HCT116 (cell line): ENCODE measurements at regions not wholly inside any gene's neighbourhood (a gene's known extent, or its start where the extent isn't known, plus 50 kb on each side); places are given as distances from the start of the nearest gene placed in this dataset.

Experiments used
- ATAC-seq: fragments of 200-7000 bp; cut with Tn5 transposase; 2 replicates; pipeline ENCODE4 v1.9.1; 2020; ENCODE audit warnings: mild to moderate bottlenecking, moderate library complexity
- BruUV-seq: library from RNA; stranded (reverse); fragments of 400-500 nt; replicated peaks from 2 replicates; lab custom pipeline; 2021; lab: Mats Ljungman, UMichigan
- CTCF ChIA-PET: fragments of 300-600 bp; sonication (Branson Sonifier 250); formaldehyde crosslinking; loops from one replicate; lab custom pipeline; 2021; ENCODE audit warnings: antibody characterized with exemption; lab: Charles Lee
- POLR2A ChIA-PET: fragments of 300-600, 350-600 bp; sonication (Branson Sonifier 250); formaldehyde crosslinking; loops from one replicate; lab custom pipeline; 2021; ENCODE audit warnings: antibody characterized with exemption; lab: Charles Lee
- RAD21 ChIA-PET, 2 experiments: fragments of 300-600 bp; sonication (Branson Sonifier 250); formaldehyde crosslinking; loops; one replicate each; lab custom pipeline; 2023; ENCODE audit warnings: low total read pairs in 2 of 2; ENCODE audit not compliant: uncharacterized antibody in 2 of 2, unreplicated experiment in 2 of 2, low non-redundant PET in 1 of 2; lab: Charles Lee
- DNase-seq: peaks from one replicate; pipeline ENCODE4 v3.0.0-alpha.2; 2010; ENCODE audit warnings: low read depth, low spot score
- H2AFZ ChIP-seq: fragments of 200-600 bp; shearing (Covaris generic), sonication (generic); 2 replicates; pipeline ENCODE4 v1.6.1; 2017; ENCODE audit warnings: low read depth, mixed run types, mixed read lengths, antibody characterized with exemption, low read length; ENCODE audit not compliant: poor library complexity, severe bottlenecking
- H3K27ac ChIP-seq: 2 replicates; pipeline ENCODE4 v1.5.1; 2012; ENCODE audit warnings: low read depth, low read length
- H3K27me3 ChIP-seq: fragments of 200-600 bp; sonication (generic); 2 replicates; pipeline ENCODE4 v1.6.1; 2016; ENCODE audit warnings: mixed run types, low read length, mixed read lengths; ENCODE audit not compliant: insufficient read depth
- H3K36me3 ChIP-seq, 2 experiments: fragments of 200-500 bp in 1 of 2; fragments of 200-600 bp in 1 of 2; sonication (Bioruptor generic) in 1 of 2; sonication (generic) in 1 of 2; 2 replicates each; pipeline versions ENCODE4 v1.5.1 to v1.6.1; 2014 to 2016; ENCODE audit warnings: low read length in 2 of 2, inconsistent platforms in 1 of 2, mixed read lengths in 1 of 2, mixed run types in 1 of 2; ENCODE audit not compliant: insufficient read depth in 2 of 2, control insufficient read depth in 1 of 2
- H3K4me1 ChIP-seq, 2 experiments: fragments of 200-600 bp in 1 of 2; sonication (generic) in 1 of 2; 2 replicates each; pipeline versions ENCODE4 v1.5.1 to v1.6.1; 2012 to 2017; ENCODE audit warnings: low read length in 2 of 2, inconsistent platforms in 1 of 2, mild to moderate bottlenecking in 1 of 2, mixed read lengths in 1 of 2, mixed run types in 1 of 2, moderate library complexity in 1 of 2; ENCODE audit not compliant: insufficient read depth in 2 of 2, control insufficient read depth in 1 of 2
- H3K4me2 ChIP-seq: fragments of 200-600 bp; sonication (generic); 2 replicates; pipeline ENCODE4 v1.6.1; 2017; ENCODE audit warnings: mixed run types, low read length, mixed read lengths
- H3K4me3 ChIP-seq, 2 experiments: fragments of 200-600 bp in 1 of 2; sonication (generic) in 1 of 2; replicated peaks in 1 of 2; 2 replicates each; pipeline ENCODE4 v1.5.1; 2011 to 2016; ENCODE audit warnings: low read length in 2 of 2, control low read depth in 1 of 2, low read depth in 1 of 2, mild to moderate bottlenecking in 1 of 2, mixed read lengths in 1 of 2, mixed run types in 1 of 2
- H3K79me2 ChIP-seq: fragments of 200-600 bp; sonication (generic); 2 replicates; pipeline ENCODE4 v1.6.1; 2017; ENCODE audit warnings: mild to moderate bottlenecking, mixed run types, low read length, moderate library complexity, mixed read lengths; ENCODE audit not compliant: insufficient read depth
- H3K9ac ChIP-seq: fragments of 200-600 bp; sonication (generic); 2 replicates; pipeline ENCODE4 v1.6.1; 2016; ENCODE audit warnings: low read length, mixed read lengths
- H3K9me2 ChIP-seq: fragments of 200-600 bp; sonication (generic), shearing (Covaris generic); 2 replicates; pipeline ENCODE4 v1.6.1; 2017; ENCODE audit warnings: mixed run types, mild to moderate bottlenecking, moderate library complexity; ENCODE audit not compliant: insufficient read depth
- H3K9me3 ChIP-seq, 2 experiments: fragments of 200-500 bp in 1 of 2; fragments of 200-600 bp in 1 of 2; sonication (Bioruptor generic) in 1 of 2; sonication (generic) in 1 of 2; 2 replicates each; pipeline ENCODE4 v1.6.1; 2014 to 2017; ENCODE audit warnings: low read length in 2 of 2, mixed read lengths in 2 of 2, inconsistent platforms in 1 of 2, low read depth in 1 of 2, mild to moderate bottlenecking in 1 of 2, mixed run types in 1 of 2, moderate library complexity in 1 of 2; ENCODE audit not compliant: control insufficient read depth in 1 of 2, insufficient read depth in 1 of 2
- H4K20me1 ChIP-seq: fragments of 200-600 bp; sonication (generic), shearing (Covaris generic); 2 replicates; pipeline ENCODE4 v1.6.1; 2017; ENCODE audit warnings: mixed run types, mild to moderate bottlenecking, moderate library complexity; ENCODE audit not compliant: insufficient read depth
- EGR1 ChIP-seq: IDR thresholded peaks from 2 replicates; pipeline ENCODE4 v1.6.1; 2012; ENCODE audit warnings: low read depth
- ELF1 ChIP-seq: IDR thresholded peaks from 2 replicates; pipeline ENCODE4 v1.6.1; 2012; ENCODE audit warnings: low read depth, borderline replicate concordance
- EZH2 ChIP-seq: fragments of 200-600 bp; sonication (generic); IDR thresholded peaks from 2 replicates; pipeline ENCODE4 v1.6.1; 2017; ENCODE audit warnings: antibody characterized with exemption, mixed run types
- FOSL1 ChIP-seq: IDR thresholded peaks from 2 replicates; pipeline ENCODE4 v1.6.1; 2012; ENCODE audit warnings: low read depth
- POLR2AphosphoS5 ChIP-seq: IDR thresholded peaks from 2 replicates; pipeline ENCODE4 v1.6.1; 2011; ENCODE audit warnings: mild to moderate bottlenecking, low read depth, low read length, moderate library complexity
- SP1 ChIP-seq: IDR thresholded peaks from 2 replicates; pipeline ENCODE4 v1.6.1; 2012; ENCODE audit warnings: low read depth
- ZFX ChIP-seq: fragments of 450-650 bp; IDR thresholded peaks from 2 replicates; pipeline ENCODE4 v1.6.1; 2017
- ZNF274 ChIP-seq: fragments of 200-500 bp; sonication (Bioruptor generic); IDR thresholded peaks from 2 replicates; pipeline ENCODE4 v1.6.1; 2014; ENCODE audit warnings: mild to moderate bottlenecking, low read depth, low read length, inconsistent platforms
- intact Hi-C: fragments of 100-400 bp; cut with micrococcal nuclease; formaldehyde crosslinking; loops from 2 replicates; pipeline ENCODE4 v1.10.0; 2022
- TF ChIP-seq, protein P1 (sequence below): IDR thresholded peaks from 2 replicates; pipeline ENCODE4 v1.6.1; 2011; ENCODE audit warnings: mild to moderate bottlenecking, low read length, moderate library complexity; ENCODE audit not compliant: insufficient replicate concordance; ENCODE audit errors: extremely low read depth
- TF ChIP-seq, protein P2 (sequence below): IDR thresholded peaks from 2 replicates; pipeline ENCODE4 v1.6.1; 2012
- TF ChIP-seq, protein P3 (sequence below), 3 experiments: fragments of 200-600 bp in 1 of 3; sonication (generic) in 1 of 3; IDR thresholded peaks in 2 of 3; conservative IDR thresholded peaks in 1 of 3; 2 replicates each; pipeline ENCODE4 v1.5.1; 2012 to 2017; ENCODE audit warnings: low read depth in 2 of 3, low read length in 2 of 3, antibody characterized with exemption in 1 of 3, borderline replicate concordance in 1 of 3, control low read depth in 1 of 3, mild to moderate bottlenecking in 1 of 3, mixed read lengths in 1 of 3, mixed run types in 1 of 3, moderate library complexity in 1 of 3; ENCODE audit not compliant: insufficient read depth in 1 of 3

DNA sequence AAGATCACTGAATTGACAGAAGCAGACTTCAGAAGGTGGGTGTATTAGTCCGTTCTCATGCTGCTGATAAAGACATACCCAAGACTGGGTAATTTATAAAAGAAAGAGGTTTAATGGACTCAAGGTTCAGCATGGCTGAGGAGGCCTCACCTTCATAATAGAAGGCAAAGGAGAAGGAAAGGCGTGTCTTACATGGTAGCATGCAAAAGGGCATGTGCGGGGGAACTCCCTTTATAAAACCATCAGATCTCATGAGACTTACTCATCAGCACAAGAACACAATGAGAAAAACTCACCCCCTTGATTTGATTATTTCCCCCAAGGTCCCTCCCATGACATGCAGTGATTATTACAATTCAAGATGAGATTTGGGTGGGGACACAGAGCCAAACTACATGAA, 416.3 kb upstream of the EPHA3 start:
- ATAC-seq (no peak), DNase-seq (no peak)
- Histone ChIP-seq H3K4me3 (no peak overlapping the region), H3K9me3 (peaks cover 14 to 30% of the 10 kb centered on the region in 2 experiments; a peak in 2 of 4 replicates), H3K9ac (no peak overlapping the region), H2AFZ (no peak overlapping the region), H3K4me1 (no peaks in the 10 kb centered on the region), H3K27ac (no peak overlapping the region), H3K27me3 (no peaks in the 10 kb centered on the region), H3K4me2 (no peak overlapping the region), H3K9me2 (no peaks in the 10 kb centered on the region), H3K36me3 (no peaks in the 10 kb centered on the region; a peak in 1 of 4 replicates), H4K20me1 (no peaks in the 10 kb centered on the region), H3K79me2 (no peaks in the 10 kb centered on the region)
- intact Hi-C loops = no loop called here
- ChIA-PET POLR2A (no interaction called here), CTCF (no interaction called here), RAD21 (no interaction called here)
- no TSS peak for BruUV-seq
- no peak for TF ChIP-seq ZFX
- TF ChIP-seq POLR2AphosphoS5 = no peak
- TF ChIP-seq ZNF274 = no peak
- TF ChIP-seq, protein P1, sequence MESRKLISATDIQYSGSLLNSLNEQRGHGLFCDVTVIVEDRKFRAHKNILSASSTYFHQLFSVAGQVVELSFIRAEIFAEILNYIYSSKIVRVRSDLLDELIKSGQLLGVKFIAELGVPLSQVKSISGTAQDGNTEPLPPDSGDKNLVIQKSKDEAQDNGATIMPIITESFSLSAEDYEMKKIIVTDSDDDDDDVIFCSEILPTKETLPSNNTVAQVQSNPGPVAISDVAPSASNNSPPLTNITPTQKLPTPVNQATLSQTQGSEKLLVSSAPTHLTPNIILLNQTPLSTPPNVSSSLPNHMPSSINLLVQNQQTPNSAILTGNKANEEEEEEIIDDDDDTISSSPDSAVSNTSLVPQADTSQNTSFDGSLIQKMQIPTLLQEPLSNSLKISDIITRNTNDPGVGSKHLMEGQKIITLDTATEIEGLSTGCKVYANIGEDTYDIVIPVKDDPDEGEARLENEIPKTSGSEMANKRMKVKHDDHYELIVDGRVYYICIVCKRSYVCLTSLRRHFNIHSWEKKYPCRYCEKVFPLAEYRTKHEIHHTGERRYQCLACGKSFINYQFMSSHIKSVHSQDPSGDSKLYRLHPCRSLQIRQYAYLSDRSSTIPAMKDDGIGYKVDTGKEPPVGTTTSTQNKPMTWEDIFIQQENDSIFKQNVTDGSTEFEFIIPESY = no peak
- TF ChIP-seq, protein P2, sequence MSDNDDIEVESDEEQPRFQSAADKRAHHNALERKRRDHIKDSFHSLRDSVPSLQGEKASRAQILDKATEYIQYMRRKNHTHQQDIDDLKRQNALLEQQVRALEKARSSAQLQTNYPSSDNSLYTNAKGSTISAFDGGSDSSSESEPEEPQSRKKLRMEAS = no peak
- TF ChIP-seq, protein P3, sequence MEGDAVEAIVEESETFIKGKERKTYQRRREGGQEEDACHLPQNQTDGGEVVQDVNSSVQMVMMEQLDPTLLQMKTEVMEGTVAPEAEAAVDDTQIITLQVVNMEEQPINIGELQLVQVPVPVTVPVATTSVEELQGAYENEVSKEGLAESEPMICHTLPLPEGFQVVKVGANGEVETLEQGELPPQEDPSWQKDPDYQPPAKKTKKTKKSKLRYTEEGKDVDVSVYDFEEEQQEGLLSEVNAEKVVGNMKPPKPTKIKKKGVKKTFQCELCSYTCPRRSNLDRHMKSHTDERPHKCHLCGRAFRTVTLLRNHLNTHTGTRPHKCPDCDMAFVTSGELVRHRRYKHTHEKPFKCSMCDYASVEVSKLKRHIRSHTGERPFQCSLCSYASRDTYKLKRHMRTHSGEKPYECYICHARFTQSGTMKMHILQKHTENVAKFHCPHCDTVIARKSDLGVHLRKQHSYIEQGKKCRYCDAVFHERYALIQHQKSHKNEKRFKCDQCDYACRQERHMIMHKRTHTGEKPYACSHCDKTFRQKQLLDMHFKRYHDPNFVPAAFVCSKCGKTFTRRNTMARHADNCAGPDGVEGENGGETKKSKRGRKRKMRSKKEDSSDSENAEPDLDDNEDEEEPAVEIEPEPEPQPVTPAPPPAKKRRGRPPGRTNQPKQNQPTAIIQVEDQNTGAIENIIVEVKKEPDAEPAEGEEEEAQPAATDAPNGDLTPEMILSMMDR (IDR thresholded peaks at IDR 0.05 in 2 of 3, conservative IDR thresholded peaks at IDR 0.05 in 1 of 3; ENCODE audit: borderline replicate concordance in 1 of 3, insufficient read depth in 1 of 3, low read depth in 2 of 3, low read length in 2 of 3) = no peak
- no peak for TF ChIP-seq EGR1
- TF ChIP-seq FOSL1 = no peak
- TF ChIP-seq SP1 = no peak
- TF ChIP-seq EZH2 = no peak
- TF ChIP-seq ELF1 = no peak
